NCI-H1048 (cell line): ENCODE measurements at regions not wholly inside any gene's neighbourhood (a gene's known extent, or its start where the extent isn't known, plus 50 kb on each side); places are given as distances from the start of the nearest gene placed in this dataset.

ENCODE experiments used
- DNase-seq: peaks from one replicate; lab custom pipeline; 2025; lab: John Stamatoyannopoulos, UW

GRCh38 chr12:91922139-91922538 lies 223.5 kb downstream of the BTG1 start:
- DNase-seq: no peak

GRCh38 chr12:91921555-91921954 lies 224.1 kb downstream of the BTG1 start:
- DNase-seq: no peak

- DNase-seq: no peak
Measured at GRCh38 chr12:91920741-91921140, 224.9 kb downstream of the BTG1 start.

- DNase-seq: no peak
Measured at GRCh38 chr12:91920276-91920675, 225.4 kb downstream of the BTG1 start.

- no peak for DNase-seq
Measured at GRCh38 chr12:91918431-91918830, 227.2 kb downstream of the BTG1 start.

- no peak for DNase-seq
Measured at GRCh38 chr12:91914701-91915100, 230.9 kb downstream of the BTG1 start.

- no peak for DNase-seq
Measured at GRCh38 chr12:91913651-91914050, 232.0 kb downstream of the BTG1 start.

- no peak for DNase-seq
Measured at GRCh38 chr12:91913124-91913523, 232.5 kb downstream of the BTG1 start.

GRCh38 chr12:91912178-91912577 lies 233.5 kb downstream of the BTG1 start:
- DNase-seq: no peak

- DNase-seq: no peak
Measured at GRCh38 chr12:91910871-91911388, 234.7 kb downstream of the BTG1 start.

GRCh38 chr12:91902860-91903683 lies 242.6 kb downstream of the BTG1 start:
- no peak for DNase-seq

GRCh38 chr12:91901381-91902074 lies 244.1 kb downstream of the BTG1 start:
- DNase-seq: no peak

GRCh38 chr12:91900971-91901370 lies 244.7 kb downstream of the BTG1 start:
- no peak for DNase-seq

- no peak for DNase-seq
Measured at GRCh38 chr12:91899056-91899455, 246.6 kb downstream of the BTG1 start.

- no peak for DNase-seq
Measured at GRCh38 chr12:91897025-91897515, 248.6 kb downstream of the BTG1 start.

GRCh38 chr12:91896286-91897024 lies 249.2 kb downstream of the BTG1 start:
- DNase-seq: no peak

GRCh38 chr12:91894911-91895310 lies 250.7 kb downstream of the BTG1 start:
- DNase-seq: no peak

- no peak for DNase-seq
Measured at GRCh38 chr12:91893476-91893875, 252.2 kb downstream of the BTG1 start.

GRCh38 chr12:91892081-91892855 lies 253.4 kb downstream of the BTG1 start:
- no peak for DNase-seq

- DNase-seq: no peak
Measured at GRCh38 chr12:91890742-91891141, 254.9 kb downstream of the BTG1 start.

- DNase-seq: no peak
Measured at GRCh38 chr12:91889910-91890309, 255.7 kb downstream of the BTG1 start.

GRCh38 chr12:91889059-91889458 lies 256.6 kb downstream of the BTG1 start:
- DNase-seq: no peak
